SU-DHL-6 (cell line): ENCODE measurements at regions not wholly inside any gene's neighbourhood (a gene's known extent, or its start where the extent isn't known, plus 50 kb on each side); places are given as distances from the start of the nearest gene placed in this dataset.

ENCODE experiments used
- CTCF ChIP-seq: fragments of 200-600 bp; sonication (generic); IDR thresholded peaks from one replicate; pipeline ENCODE4 v1.5.1; 2017; ENCODE audit warnings: antibody characterized with exemption, mild to moderate bottlenecking, low read length, moderate library complexity; ENCODE audit not compliant: insufficient read depth, poor library complexity, severe bottlenecking
- EZH2phosphoT487 ChIP-seq: fragments of 200-600 bp; sonication (generic), shearing (Covaris generic); conservative IDR thresholded peaks from 2 replicates; pipeline ENCODE4 v1.6.1; 2018; ENCODE audit warnings: mild to moderate bottlenecking, antibody characterized with exemption, low read length, moderate library complexity, mixed read lengths

GRCh38 chr14:49969961-49970360, 77.1 kb downstream of the ARF6 start:
- TF ChIP-seq CTCF = no peak
- TF ChIP-seq EZH2phosphoT487 = no peak
